ENCODE measurements at regions not wholly inside any gene's neighbourhood (a gene's known extent, or its start where the extent isn't known, plus 50 kb on each side); places are given as distances from the start of the nearest gene placed in this dataset.

DNA sequence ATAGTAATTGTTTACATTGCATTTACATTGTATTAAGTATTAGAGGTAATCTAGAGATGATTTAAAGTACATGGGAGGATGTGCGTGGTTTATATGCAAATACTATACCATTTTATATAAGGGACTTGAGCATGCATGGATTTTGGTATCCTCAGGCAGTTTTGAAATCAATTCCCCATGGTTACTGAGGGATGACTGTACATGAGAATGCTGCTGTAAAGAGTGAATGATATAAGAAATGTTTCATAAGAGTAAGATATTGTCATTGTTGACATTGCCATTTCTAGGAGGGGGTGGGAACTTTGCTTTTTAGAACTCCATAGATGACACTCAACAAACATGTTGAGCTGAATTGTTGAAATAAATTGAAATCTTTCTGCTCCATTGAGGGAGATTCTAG lies 185.0 kb downstream of the SEMA6A start:
- intact Hi-C loops (cut with DNase I): no loop called here

DNA sequence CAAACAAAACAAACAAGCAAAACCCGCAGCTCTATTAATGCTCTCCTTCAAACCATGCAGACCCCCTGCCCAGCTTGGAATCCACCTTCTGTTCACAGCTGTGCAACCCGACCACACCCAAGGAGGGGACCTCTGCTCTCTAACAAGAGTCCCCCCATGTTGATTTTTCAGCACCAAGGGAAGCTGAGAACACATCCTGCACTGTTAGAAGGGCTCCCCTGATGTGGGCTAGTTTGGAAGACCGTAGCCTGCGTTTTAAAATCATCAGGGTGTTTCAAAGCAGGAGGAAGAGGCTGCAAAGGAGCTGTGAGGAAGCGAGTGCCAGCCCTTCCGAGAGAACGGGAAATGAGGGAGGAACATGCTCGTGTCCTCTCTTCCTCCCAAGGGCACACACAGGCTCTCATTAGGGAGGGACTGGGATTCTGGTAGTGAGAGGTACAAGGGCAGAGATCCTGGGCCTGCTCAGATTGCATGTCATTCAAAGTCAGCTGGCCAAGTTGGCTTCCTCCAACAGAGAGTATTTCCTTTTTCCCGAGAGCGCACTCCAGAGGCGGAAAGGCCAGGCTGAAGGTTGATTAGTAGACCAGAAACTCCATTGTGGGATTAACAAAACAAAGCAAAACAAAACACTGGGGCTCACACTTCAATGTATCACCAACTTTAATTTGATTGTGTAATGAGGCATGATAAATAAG lies 185.9 kb downstream of the SEMA6A start:
- DNase-seq (no peak), ATAC-seq (ENCODE audit: low FRiP score) (no peak)
- Histone ChIP-seq H3K27me3 (ENCODE audit: control insufficient read depth in 1 of 2, insufficient read depth in 2 of 2, low read length in 1 of 2) (no peaks in the 10 kb centered on the region), H3K9me3 (ENCODE audit: control insufficient read depth, low read length) (no peaks in the 10 kb centered on the region), H3K27ac (ENCODE audit: low read depth in 1 of 2, low read length in 2 of 2) (no peak overlapping the region), H3K4me1 (ENCODE audit: control insufficient read depth in 1 of 2, insufficient read depth in 2 of 2, low read length in 2 of 2) (no peaks in the 10 kb centered on the region), H3K4me3 (ENCODE audit: low read length in 2 of 2) (no peak overlapping the region), H3K36me3 (ENCODE audit: control insufficient read depth in 1 of 2, insufficient read depth in 2 of 2, low read length in 1 of 2) (no peaks in the 10 kb centered on the region)
- WGBS, 2 donors: 82 to 89% methylated on average over 11 of the region's 11 CpGs
- intact Hi-C loops (cut with DNase I): no loop called here

More for the DNA sequence above, 185.0 kb downstream of the SEMA6A start:
- Histone ChIP-seq H3K4me3 (ENCODE audit: low read length in 2 of 2) (no peak overlapping the region), H3K4me1 (ENCODE audit: control insufficient read depth in 1 of 2, insufficient read depth in 2 of 2, low read length in 2 of 2) (no peaks in the 10 kb centered on the region), H3K27ac (ENCODE audit: low read depth in 1 of 2, low read length in 2 of 2) (no peak overlapping the region), H3K9me3 (ENCODE audit: control insufficient read depth, low read length) (no peaks in the 10 kb centered on the region), H3K36me3 (ENCODE audit: control insufficient read depth in 1 of 2, insufficient read depth in 2 of 2, low read length in 1 of 2) (no peaks in the 10 kb centered on the region), H3K27me3 (ENCODE audit: control insufficient read depth in 1 of 2, insufficient read depth in 2 of 2, low read length in 1 of 2) (no peaks in the 10 kb centered on the region)
- no peak for ATAC-seq (ENCODE audit: low FRiP score)
- DNase-seq: no peak
- 98 to 100% methylated on average over 1 of the region's 1 CpG for WGBS, 2 donors

DNA sequence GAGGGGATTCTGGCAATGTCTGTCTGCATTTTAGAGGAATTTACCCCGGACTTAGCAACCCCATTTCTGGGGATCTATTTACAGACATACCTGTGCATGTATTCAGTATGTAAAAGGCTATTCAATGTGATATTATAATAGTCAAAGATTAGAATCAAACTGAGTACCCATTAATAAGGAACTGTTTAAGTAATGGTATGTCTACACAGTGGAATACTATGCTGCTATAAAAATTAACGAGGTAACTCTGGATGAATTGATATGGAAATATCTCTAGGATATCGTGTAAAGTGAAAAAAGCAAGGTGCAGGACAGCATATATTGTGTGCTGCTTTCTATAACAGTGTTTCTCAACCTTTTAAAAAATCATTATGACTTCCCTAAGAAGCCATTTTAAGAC lies 186.9 kb downstream of the SEMA6A start:
- H3K27me3 ChIP-seq (ENCODE audit: control insufficient read depth in 1 of 2, insufficient read depth in 2 of 2, low read length in 1 of 2): no peaks in the 10 kb centered on the region
- H3K4me3 ChIP-seq (ENCODE audit: low read length in 2 of 2): no peak overlapping the region
- DNase-seq: no peak
- no peaks in the 10 kb centered on the region for H3K36me3 ChIP-seq (ENCODE audit: control insufficient read depth in 1 of 2, insufficient read depth in 2 of 2, low read length in 1 of 2)
- intact Hi-C loops (cut with DNase I): no loop called here
- H3K27ac ChIP-seq (ENCODE audit: low read depth in 1 of 2, low read length in 2 of 2): no peak overlapping the region
- no peaks in the 10 kb centered on the region for H3K9me3 ChIP-seq (ENCODE audit: control insufficient read depth, low read length)
- no peaks in the 10 kb centered on the region for H3K4me1 ChIP-seq (ENCODE audit: control insufficient read depth in 1 of 2, insufficient read depth in 2 of 2, low read length in 2 of 2)
- WGBS, 2 donors: 97 to 99% methylated on average over 3 of the region's 3 CpGs
- ATAC-seq (ENCODE audit: low FRiP score): no peak

DNA sequence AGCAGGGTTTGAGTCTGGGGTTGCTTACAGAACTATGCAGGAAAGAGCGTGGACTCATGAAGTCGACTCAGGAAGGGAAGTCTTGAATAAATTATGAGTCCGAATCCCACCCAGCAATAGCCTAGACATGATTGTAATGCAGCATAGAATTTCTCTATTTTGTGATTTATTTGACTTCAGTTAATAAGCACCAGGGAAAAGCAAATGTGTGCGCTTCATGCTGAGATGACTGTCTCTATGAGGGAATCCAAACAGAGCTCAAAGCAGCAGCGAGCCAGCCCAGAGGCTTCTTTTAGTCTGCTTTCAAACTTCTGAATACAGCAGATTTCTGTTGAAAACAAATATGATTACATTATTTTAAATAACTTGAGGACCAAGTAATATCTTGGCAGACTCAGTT lies 188.0 kb downstream of the SEMA6A start:
- Histone ChIP-seq H3K4me1 (ENCODE audit: control insufficient read depth in 1 of 2, insufficient read depth in 2 of 2, low read length in 2 of 2) (no peaks in the 10 kb centered on the region), H3K4me3 (ENCODE audit: low read length in 2 of 2) (no peak overlapping the region), H3K9me3 (ENCODE audit: control insufficient read depth, low read length) (no peaks in the 10 kb centered on the region), H3K27me3 (ENCODE audit: control insufficient read depth in 1 of 2, insufficient read depth in 2 of 2, low read length in 1 of 2) (no peaks in the 10 kb centered on the region), H3K36me3 (ENCODE audit: control insufficient read depth in 1 of 2, insufficient read depth in 2 of 2, low read length in 1 of 2) (no peaks in the 10 kb centered on the region), H3K27ac (ENCODE audit: low read depth in 1 of 2, low read length in 2 of 2) (no peak overlapping the region)
- intact Hi-C loops (cut with DNase I): no loop called here
- DNase-seq: no peak
- 88 to 90% methylated on average over 5 of the region's 5 CpGs for WGBS, 2 donors
- no peak for ATAC-seq (ENCODE audit: low FRiP score)

DNA sequence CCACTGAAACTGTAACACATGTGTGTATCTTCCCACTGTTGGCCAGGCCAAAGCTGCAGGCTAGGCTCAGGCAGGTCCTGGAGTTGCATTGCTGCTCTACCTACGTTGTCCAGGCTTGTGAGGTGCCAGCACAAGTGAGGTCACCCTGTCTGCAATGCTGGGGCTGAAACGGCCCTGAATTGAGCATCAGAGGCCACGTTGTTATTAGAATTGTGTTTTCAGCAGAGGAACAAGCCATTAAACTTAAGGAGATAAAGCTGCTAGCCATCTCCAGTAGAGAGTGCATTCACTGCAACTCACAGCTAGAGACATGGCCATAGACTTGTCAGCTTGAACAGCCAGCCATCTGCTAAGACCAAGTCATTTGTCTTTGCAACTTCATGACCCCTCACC lies 191.8 kb downstream of the SEMA6A start:
- no peaks in the 10 kb centered on the region for H3K36me3 ChIP-seq (ENCODE audit: control insufficient read depth in 1 of 2, insufficient read depth in 2 of 2, low read length in 1 of 2)
- no peak for DNase-seq
- WGBS, 2 donors: 17 to 19% methylated on average over 3 of the region's 3 CpGs
- H3K27me3 ChIP-seq (ENCODE audit: control insufficient read depth in 1 of 2, insufficient read depth in 2 of 2, low read length in 1 of 2): no peaks in the 10 kb centered on the region
- intact Hi-C loops (cut with DNase I): no loop called here
- no peak overlapping the region for H3K4me3 ChIP-seq (ENCODE audit: low read length in 2 of 2)
- H3K4me1 ChIP-seq (ENCODE audit: control insufficient read depth in 1 of 2, insufficient read depth in 2 of 2, low read length in 2 of 2): no peaks in the 10 kb centered on the region
- H3K27ac ChIP-seq (ENCODE audit: low read depth in 1 of 2, low read length in 2 of 2): no peak overlapping the region
- no peak for ATAC-seq (ENCODE audit: low FRiP score)
- H3K9me3 ChIP-seq (ENCODE audit: control insufficient read depth, low read length): no peaks in the 10 kb centered on the region

DNA sequence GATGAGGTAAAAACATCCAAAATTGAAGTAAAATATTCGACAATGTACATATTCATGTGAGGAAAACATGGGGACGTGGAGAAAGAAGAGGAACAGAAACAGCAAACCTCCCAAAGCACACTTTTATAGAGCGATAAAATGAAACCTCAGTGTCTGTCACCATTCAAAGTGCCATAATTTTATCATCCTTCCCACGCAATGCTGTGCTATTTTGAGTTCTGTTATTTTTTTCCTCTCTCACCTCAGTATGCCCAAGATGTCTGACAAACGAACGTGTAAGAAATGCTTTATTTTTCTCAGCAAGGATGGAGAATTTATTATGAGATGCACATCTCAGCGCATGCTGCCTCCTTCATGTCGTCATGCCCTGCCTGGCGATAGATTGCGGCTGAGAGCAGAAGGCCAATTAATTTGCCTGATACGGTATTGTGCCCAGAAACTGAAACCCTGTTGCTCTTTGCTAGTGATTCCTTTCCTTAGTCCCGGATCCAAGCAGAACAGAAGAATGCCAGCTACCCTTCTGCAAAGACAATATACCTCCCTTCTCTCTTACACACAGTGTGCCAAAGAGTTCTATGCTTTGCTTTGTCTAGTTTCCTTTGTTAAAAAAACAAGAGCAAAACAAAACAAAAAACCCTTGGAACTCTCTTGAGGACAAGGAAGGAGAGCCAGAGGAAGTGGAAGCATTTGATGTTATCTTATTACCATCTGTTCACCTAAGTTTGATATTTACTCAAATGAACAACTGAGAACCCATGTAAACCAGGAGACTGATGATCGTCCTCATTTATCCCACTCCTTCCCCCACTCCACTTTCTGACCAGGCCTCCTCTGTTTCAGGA lies 192.4 kb downstream of the SEMA6A start:
- no peak for DNase-seq
- 40 to 47% methylated on average over 13 of the region's 13 CpGs for WGBS, 2 donors
- ATAC-seq (ENCODE audit: low FRiP score): no peak
- H3K36me3 ChIP-seq (ENCODE audit: control insufficient read depth in 1 of 2, insufficient read depth in 2 of 2, low read length in 1 of 2): no peaks in the 10 kb centered on the region
- H3K27ac ChIP-seq (ENCODE audit: low read depth in 1 of 2, low read length in 2 of 2): no peak overlapping the region
- H3K27me3 ChIP-seq (ENCODE audit: control insufficient read depth in 1 of 2, insufficient read depth in 2 of 2, low read length in 1 of 2): no peaks in the 10 kb centered on the region
- intact Hi-C loops (cut with DNase I): no loop called here
- H3K4me3 ChIP-seq (ENCODE audit: low read length in 2 of 2): no peak overlapping the region
- H3K9me3 ChIP-seq (ENCODE audit: control insufficient read depth, low read length): no peaks in the 10 kb centered on the region
- no peaks in the 10 kb centered on the region for H3K4me1 ChIP-seq (ENCODE audit: control insufficient read depth in 1 of 2, insufficient read depth in 2 of 2, low read length in 2 of 2)

DNA sequence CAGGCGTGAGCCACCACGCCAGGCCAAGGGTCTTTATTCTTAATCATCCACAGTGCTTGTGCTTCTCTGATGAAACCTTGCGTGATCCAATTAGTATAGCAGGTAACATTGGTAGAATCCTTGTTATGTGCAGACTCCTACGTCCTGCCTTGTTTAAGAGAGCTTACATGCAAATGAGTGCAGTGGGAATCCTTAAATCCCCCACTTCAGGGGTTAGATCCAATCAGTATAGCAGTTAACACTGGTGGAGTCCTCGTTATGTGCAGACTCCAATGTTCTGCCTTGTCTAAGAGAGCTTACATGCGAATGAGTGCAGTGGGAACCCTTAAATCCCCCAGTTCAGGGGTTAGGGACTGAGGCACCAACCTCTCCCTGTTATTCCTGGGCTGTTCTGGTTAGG lies 193.4 kb downstream of the SEMA6A start:
- no peaks in the 10 kb centered on the region for H3K4me1 ChIP-seq (ENCODE audit: control insufficient read depth in 1 of 2, insufficient read depth in 2 of 2, low read length in 2 of 2)
- WGBS, 2 donors: 98% methylated on average over 6 of the region's 6 CpGs
- ATAC-seq (ENCODE audit: low FRiP score): no peak
- no peaks in the 10 kb centered on the region for H3K27me3 ChIP-seq (ENCODE audit: control insufficient read depth in 1 of 2, insufficient read depth in 2 of 2, low read length in 1 of 2)
- no peak overlapping the region for H3K4me3 ChIP-seq (ENCODE audit: low read length in 2 of 2)
- no peak for DNase-seq
- intact Hi-C loops (cut with DNase I): no loop called here
- no peak overlapping the region for H3K27ac ChIP-seq (ENCODE audit: low read depth in 1 of 2, low read length in 2 of 2)
- no peaks in the 10 kb centered on the region for H3K9me3 ChIP-seq (ENCODE audit: control insufficient read depth, low read length)
- H3K36me3 ChIP-seq (ENCODE audit: control insufficient read depth in 1 of 2, insufficient read depth in 2 of 2, low read length in 1 of 2): no peaks in the 10 kb centered on the region

DNA sequence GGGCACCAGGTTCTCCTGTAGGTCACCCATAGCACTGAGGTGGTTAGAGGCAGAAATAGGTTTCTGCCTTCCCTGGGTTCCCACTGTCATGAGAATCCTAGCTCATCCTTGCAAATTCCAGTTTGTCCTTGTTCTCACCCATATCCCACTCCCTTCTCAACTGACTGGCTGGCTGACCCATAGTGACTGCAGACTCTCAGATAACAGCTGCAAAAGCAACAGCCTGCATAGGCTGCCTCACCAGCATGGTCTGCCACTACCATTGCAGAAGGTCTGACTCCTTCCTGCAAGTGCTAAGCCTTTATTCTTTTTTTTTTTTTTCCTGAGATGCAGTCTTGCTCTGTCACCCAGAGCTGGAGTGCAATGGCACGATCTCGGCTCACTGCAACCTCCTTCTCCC lies 194.0 kb downstream of the SEMA6A start:
- ATAC-seq (ENCODE audit: low FRiP score) (no peak), DNase-seq (no peak)
- Histone ChIP-seq H3K4me1 (ENCODE audit: control insufficient read depth in 1 of 2, insufficient read depth in 2 of 2, low read length in 2 of 2) (no peaks in the 10 kb centered on the region), H3K36me3 (ENCODE audit: control insufficient read depth in 1 of 2, insufficient read depth in 2 of 2, low read length in 1 of 2) (no peaks in the 10 kb centered on the region), H3K9me3 (ENCODE audit: control insufficient read depth, low read length) (no peaks in the 10 kb centered on the region), H3K4me3 (ENCODE audit: low read length in 2 of 2) (no peak overlapping the region), H3K27ac (ENCODE audit: low read depth in 1 of 2, low read length in 2 of 2) (no peak overlapping the region), H3K27me3 (ENCODE audit: control insufficient read depth in 1 of 2, insufficient read depth in 2 of 2, low read length in 1 of 2) (no peaks in the 10 kb centered on the region)
- 98 to 100% methylated on average over 2 of the region's 2 CpGs for WGBS, 2 donors
- intact Hi-C loops (cut with DNase I): no loop called here

DNA sequence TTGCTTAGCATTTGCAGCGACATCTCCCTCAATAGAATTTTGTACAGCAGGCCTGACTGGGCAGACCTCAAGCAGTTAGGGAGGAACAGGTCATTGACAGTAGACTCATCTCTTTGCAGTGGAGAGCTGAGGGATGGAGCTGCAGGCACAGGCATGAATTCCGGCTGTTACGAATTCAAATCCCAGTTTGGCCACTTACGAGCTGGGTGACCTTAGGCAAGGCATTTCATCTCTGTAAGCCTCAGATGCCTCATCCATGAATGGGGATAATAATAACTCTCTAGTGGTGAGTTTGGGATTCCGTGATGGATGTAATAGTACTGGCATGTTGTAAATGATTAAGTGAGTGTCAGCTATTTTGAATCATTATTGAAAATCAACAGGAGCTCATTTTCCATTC lies 195.3 kb downstream of the SEMA6A start:
- WGBS, 2 donors: 96% methylated on average over 5 of the region's 5 CpGs
- intact Hi-C loops (cut with DNase I): no loop called here

More for the DNA sequence above, 195.3 kb downstream of the SEMA6A start:
- DNase-seq (no peak), ATAC-seq (ENCODE audit: low FRiP score) (no peak)
- H3K4me1 ChIP-seq (ENCODE audit: control insufficient read depth in 1 of 2, insufficient read depth in 2 of 2, low read length in 2 of 2): no peaks in the 10 kb centered on the region
- no peaks in the 10 kb centered on the region for H3K36me3 ChIP-seq (ENCODE audit: control insufficient read depth in 1 of 2, insufficient read depth in 2 of 2, low read length in 1 of 2)
- no peaks in the 10 kb centered on the region for H3K27me3 ChIP-seq (ENCODE audit: control insufficient read depth in 1 of 2, insufficient read depth in 2 of 2, low read length in 1 of 2)
- H3K4me3 ChIP-seq (ENCODE audit: low read length in 2 of 2): no peak overlapping the region
- H3K9me3 ChIP-seq (ENCODE audit: control insufficient read depth, low read length): no peaks in the 10 kb centered on the region
- no peak overlapping the region for H3K27ac ChIP-seq (ENCODE audit: low read depth in 1 of 2, low read length in 2 of 2)

Data from aorta (tissue), 5 donors.